NCI-H526 (cell line): ENCODE measurements at regions not wholly inside any gene's neighbourhood (a gene's known extent, or its start where the extent isn't known, plus 50 kb on each side); places are given as distances from the start of the nearest gene placed in this dataset.
"Not testable (repeated sequence)": the region's sequence is repeated elsewhere in the genome, so short reads cannot be mapped to it uniquely, and the experiment has no call there.

Experiments
- DNase-seq, 2 experiments: peaks; one replicate each; lab custom pipeline; 2025; lab: John Stamatoyannopoulos, UW

DNA sequence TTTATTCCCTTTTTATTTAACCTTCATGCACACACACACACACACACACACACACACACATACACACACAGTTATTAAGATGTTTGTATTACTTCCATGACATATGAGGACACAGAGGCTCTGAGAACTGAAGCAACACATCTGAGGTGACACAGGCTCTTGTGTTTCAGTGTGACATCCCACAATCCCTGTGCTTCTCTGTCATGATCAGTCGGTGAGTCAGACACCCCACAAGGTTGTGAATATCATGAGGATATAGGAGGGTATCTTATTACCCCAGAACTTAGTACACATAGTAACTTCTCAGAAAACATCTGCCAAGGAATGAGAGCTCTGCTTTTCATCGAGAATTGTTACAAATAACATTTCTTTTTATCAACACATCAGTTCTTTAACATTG is 459.3 kb downstream of the PLPP3 start:
- DNase-seq, result no peak

GRCh38 chr1:56118676-56119075 is 460.7 kb downstream of the PLPP3 start:
- not testable (repeated sequence) for DNase-seq

GRCh38 chr1:56115701-56116100 is 463.7 kb downstream of the PLPP3 start:
- DNase-seq, result no peak

- no peak for DNase-seq
These were observed 465.7 kb downstream of the PLPP3 start for GRCh38 chr1:56113679-56114078.

DNA sequence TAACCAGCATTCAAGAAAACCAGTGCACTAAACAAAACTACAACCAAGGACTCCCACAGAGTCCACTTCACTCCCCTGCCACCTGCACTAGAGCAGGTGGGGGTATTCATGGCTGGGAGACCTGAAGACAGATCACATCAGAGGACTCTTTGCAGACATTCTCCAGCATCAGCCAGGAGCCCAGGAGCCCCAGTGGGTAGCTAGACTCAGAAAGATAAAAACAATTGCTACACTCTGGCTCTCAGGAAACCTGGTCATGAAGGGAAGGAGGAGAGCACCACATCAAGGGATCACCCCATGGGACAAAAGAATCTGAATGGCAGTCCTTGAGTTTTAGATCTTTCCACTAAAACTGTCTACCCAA is 472.1 kb downstream of the PLPP3 start:
- no peak for DNase-seq

DNA sequence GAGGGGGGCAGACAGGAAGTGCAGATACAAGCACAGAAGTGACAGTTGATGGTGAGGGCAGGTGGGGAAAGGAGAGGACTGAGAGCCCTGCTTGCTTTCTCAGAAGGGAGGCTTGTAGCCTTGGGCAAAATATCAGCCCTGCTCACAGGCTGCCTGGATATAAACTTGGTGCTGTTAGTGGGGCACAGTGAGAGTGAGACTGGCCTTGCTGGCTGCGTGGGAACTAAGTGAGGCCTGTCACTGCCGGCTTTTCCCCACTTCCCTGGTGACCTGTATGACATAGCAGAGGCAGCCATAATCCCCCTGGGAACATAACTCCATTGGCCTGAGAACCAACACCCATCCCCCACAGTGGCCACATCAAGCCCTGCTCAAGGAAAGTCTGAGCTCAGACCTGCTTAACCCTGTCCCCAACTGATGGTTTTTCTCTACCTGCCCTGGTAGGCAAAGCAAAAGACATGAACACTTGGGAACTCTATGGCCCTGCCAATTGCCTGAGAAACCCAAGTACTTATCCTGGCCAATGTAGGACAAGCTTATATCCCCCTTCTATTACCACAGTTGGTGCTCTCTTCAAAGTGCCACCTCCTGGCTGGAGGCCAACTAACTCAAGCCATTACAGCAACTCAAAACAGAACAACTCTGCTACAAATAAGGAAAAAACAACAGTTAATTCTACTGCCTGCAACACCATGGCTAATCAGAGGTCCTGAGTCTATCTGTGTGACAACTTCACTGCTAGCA is 472.7 kb downstream of the PLPP3 start:
- DNase-seq, result no peak

DNA sequence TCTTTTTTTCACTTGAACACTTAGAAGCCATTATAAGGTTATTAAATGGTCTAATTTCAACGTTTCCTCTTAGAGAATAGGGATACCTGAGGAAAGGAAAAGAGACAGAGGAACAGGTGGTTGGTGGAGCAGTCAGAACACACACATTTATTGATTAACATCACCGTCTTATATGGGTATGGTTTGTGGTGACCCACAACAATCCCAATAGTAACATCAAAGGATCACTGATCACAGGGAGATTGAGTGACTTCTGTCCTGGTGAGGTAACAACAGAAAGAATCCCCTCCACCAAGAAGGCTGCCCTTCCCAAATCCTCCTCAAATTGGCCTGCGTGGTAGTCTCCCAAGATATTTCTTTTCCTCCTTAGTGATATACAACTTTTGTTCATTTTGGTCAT is 474.0 kb downstream of the PLPP3 start:
- no peak for DNase-seq

DNA sequence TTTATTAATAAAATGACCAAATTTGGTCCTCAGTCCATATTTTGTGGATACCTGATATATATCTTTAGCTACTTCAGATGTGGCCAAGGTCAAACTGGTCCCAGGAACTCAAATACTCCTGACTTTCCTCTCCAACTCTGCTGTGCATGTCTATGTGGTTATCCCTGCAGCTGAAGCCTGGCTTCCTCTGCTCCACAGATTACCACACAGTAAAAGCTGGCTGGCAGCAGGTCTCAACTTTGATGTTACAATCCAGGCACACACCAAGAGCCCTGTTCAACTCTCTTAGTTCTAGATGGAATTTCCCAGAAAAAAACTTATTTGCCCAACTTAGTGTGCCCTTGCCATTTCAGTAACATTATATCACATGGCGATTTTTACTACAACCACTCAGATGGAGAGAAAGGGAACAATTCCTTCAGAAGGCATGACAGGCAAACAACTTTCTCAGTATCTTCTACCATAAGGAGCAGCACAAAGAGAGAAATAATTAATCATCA is 479.5 kb downstream of the PLPP3 start:
- DNase-seq, result no peak

- DNase-seq, result no peak
These were observed 480.4 kb downstream of the PLPP3 start for GRCh38 chr1:56098946-56099345.

- no peak for DNase-seq
These were observed 481.6 kb downstream of the PLPP3 start for GRCh38 chr1:56097713-56098112.

DNA sequence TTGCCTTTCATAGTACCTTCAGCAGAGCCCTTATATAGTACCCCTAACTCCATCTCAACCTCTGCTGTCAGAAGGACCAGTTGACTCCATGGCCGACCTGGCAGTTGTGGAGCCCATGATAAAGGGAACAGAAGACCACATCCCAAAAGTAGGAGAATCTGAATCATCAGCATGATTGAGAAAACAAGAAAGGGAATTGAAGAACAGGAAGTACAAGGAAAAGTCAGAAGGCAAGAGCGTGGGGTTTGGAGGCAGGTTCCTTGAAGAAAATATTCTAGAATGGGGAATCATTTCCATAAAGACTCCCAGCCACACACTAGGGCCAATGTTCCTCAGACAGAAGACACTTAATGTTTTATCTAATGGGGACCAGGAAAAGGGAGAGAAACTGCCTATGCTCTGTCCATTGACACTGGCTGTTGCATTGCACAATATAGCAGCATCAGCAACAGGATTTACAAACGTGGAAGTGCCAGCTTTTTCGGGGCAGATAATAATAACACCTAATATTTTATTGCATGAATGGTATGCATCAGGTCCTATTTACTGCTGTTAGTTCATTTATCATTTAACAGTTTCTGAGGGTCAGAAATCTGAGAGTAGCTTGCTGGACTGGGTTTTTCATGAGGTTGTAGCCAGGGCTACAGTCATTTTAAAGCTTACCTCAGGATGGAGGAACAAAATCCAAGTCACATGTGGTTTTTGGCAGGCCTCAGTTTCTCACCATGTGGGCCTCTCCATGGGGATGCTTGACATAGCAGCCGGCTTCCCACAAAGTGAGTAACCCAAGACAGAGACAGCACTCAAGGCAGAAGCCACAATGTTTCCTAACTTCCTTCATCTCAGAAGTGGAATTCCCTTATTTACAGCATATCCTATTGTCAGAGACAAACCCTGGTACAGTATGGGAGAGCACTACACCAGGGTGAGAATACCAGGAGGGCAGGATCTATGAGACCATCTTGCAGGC is 483.4 kb downstream of the PLPP3 start:
- no peak for DNase-seq

DNA sequence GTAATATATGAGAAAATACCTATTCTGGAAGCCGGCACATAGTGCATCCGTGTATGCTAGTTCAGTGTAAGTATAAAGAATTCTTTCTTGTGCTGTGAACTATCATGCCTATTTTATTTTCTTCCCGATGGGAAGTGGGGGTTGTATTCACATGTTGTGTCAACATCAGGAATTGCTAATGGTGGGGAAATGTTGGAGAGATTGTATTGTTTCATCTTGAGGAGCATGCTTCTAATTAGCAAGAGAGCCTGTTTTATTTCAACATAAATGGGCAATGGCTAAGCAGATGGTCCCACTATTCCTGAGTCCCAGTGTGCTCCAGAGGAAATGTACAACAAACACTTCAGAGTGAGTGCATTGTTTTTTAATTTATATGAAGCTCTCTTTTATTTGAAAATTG is 485.2 kb downstream of the PLPP3 start:
- DNase-seq, result no peak

DNA sequence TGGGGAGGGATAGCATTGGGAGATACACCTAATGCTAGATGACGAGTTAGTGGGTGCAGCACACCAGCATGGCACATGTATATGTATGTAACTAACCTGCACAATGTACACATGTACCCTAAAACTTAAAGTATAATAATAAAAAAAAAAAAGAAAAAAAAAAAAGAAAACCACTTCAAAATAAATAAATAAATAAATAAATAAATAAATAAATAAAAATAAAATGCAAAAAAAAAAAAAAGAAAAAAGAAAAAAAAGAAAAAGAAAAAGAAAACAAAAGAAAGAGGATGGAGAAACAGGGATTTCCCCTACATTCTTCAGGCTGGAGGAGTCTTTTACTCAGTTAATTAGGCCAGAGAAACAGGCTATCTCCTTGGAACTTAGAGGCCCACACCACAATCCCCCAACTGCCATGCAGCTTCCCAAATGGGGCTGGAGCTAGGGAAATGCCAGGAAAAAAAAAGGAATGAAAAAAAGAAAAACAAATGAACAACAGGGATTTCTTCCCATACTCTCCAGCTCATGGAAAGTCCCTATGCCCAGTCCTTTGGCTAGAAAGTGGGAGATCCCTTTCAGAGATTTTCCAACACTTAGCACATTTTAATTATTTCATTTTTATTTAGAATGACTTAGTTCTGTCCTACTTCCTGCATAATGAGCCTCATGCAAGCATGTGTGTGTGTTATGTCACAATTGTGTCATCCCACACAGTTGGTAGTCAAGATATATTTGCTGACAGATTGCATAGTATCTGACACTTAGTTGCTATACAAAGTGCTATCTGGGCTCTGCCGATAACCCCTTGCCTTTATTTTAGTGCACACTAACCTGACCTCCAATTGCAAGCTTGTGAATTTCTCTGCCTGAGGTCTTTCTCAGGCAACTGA is 486.4 kb downstream of the PLPP3 start:
- DNase-seq, result no peak

- DNase-seq, result peak in 1 of 2 experiments; percentile 19
These were observed 489.5 kb downstream of the PLPP3 start for GRCh38 chr1:56089826-56090225.

- no peak for DNase-seq
These were observed 495.1 kb downstream of the PLPP3 start for GRCh38 chr1:56084246-56084645.

DNA sequence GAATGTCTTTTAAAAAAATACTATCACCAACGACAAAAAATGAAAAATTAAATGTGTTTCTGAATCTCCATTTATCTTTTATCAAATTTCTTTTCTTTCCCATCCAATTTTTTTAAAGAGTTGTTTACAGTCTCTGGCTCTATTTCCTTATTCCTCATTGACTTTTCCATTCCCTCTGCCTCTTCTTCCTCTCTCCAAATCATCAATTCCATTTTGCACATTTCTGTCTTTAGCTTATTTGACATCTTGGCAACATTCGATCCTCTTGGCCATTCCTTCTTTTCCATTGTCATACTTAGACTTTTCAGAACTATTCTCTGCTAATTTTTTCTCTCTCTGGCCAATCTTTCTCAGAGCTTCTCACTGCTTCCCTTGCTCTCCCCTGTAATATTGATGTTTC is 497.6 kb downstream of the PLPP3 start:
- no peak for DNase-seq

- DNase-seq, result no peak
These were observed 498.2 kb downstream of the PLPP3 start for GRCh38 chr1:56081173-56081572.

GRCh38 chr1:56080123-56080522 is 499.2 kb downstream of the PLPP3 start:
- DNase-seq, result no peak

GRCh38 chr1:56079391-56079790 is 500.0 kb downstream of the PLPP3 start:
- DNase-seq, result no peak

DNA sequence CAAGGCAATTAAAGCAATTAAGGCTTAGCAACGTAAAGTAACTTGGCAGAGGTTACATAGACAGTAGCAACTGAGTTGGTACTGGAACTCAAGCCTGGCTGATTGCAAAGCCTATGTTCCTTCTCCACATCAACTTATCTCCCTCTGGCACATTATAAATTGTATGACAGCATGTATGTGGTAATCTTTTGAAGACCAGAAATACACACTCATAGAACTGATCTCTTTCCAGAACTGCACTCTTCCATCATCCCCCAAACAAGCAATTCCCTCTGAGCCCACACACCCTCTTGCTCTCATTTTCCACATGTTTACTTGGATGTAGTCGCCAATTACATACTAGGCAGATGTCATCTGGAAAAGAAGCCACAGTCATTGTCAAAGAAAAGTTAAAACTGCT is 502.2 kb downstream of the PLPP3 start:
- DNase-seq, result no peak

- DNase-seq, result no peak
These were observed 505.2 kb downstream of the PLPP3 start for GRCh38 chr1:56074007-56074651.

DNA sequence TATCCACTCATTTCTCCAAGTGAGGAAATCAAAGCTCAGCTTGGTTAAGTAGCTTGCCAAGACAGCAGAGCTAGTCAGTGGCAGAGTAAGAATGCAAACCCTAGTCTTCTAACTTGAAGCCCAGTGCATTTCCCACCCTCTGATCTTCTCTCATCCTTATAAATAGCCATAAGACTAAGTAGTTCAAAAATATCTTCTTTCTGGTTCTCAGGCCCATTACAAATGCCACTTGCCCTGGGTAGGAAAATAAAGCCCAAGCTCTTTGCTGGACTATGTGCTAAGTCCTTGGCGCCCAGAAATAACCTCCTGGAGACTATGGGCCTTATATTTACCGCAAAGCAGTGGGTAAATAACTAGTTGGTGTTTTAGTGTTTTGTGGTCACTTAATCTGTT is 505.8 kb downstream of the PLPP3 start:
- DNase-seq, result no peak
